ENCODE measurements at regions not wholly inside any gene's neighbourhood (a gene's known extent, or its start where the extent isn't known, plus 50 kb on each side); places are given as distances from the start of the nearest gene placed in this dataset.

DNA sequence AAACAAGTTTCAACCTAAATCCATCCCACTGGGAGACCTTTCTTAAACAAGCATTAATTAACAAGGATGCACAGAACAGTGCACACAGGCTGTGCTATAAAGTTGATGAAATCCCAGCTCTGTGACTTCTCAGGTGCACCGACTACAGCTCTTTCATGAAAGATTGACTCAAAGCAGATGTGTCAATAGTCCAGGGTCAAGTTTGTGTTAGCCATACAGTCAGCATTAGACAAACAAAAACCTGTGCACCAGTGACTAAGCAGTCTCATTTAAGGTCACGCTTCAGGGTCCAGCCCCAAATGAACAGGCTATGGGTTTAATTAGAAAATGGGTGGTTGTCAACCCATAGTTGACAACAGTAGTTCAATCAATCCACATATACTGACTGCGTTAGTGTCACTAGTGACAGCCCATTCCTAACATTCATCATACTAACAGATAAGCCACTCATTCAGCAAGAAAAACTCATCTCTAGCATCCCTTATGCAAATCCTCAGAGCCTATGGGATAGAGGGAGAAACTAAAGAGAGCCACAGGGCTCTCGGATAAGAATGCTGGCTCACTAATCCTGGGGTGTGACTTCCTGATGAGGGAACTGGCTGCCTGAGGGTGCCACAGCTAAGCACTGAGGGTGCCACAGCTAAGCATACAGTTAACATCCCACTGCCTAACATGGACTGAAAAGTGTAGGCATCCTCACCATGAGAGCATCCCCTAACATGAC is 84.1 kb downstream of the WNT5A start:
- TF ChIP-seq, protein P1, sequence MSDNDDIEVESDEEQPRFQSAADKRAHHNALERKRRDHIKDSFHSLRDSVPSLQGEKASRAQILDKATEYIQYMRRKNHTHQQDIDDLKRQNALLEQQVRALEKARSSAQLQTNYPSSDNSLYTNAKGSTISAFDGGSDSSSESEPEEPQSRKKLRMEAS (IDR thresholded peaks at IDR 0.05; ENCODE audit: low read depth, low read length): no peak
- TF ChIP-seq, protein P2, sequence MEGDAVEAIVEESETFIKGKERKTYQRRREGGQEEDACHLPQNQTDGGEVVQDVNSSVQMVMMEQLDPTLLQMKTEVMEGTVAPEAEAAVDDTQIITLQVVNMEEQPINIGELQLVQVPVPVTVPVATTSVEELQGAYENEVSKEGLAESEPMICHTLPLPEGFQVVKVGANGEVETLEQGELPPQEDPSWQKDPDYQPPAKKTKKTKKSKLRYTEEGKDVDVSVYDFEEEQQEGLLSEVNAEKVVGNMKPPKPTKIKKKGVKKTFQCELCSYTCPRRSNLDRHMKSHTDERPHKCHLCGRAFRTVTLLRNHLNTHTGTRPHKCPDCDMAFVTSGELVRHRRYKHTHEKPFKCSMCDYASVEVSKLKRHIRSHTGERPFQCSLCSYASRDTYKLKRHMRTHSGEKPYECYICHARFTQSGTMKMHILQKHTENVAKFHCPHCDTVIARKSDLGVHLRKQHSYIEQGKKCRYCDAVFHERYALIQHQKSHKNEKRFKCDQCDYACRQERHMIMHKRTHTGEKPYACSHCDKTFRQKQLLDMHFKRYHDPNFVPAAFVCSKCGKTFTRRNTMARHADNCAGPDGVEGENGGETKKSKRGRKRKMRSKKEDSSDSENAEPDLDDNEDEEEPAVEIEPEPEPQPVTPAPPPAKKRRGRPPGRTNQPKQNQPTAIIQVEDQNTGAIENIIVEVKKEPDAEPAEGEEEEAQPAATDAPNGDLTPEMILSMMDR (IDR thresholded peaks at IDR 0.05; ENCODE audit: low read depth, low read length): no peak
- no peak for TF ChIP-seq POLR2A (IDR thresholded peaks at IDR 0.05; ENCODE audit: extremely low read depth, insufficient read length)
